ENCODE measurements at regions not wholly inside any gene's neighbourhood (a gene's known extent, or its start where the extent isn't known, plus 50 kb on each side); places are given as distances from the start of the nearest gene placed in this dataset.

GRCh38 chr12:30807695-30808034, 52.9 kb upstream of the CAPRIN2 start:
- no peak overlapping the region for H3K27ac Mint-ChIP-seq
- H3K4me3 Mint-ChIP-seq (ENCODE audit: low read depth): no peak overlapping the region
- H3K27me3 Mint-ChIP-seq (ENCODE audit: low read depth): peaks cover 34% of the 10 kb centered on the region
- no peaks in the 10 kb centered on the region for H3K36me3 Mint-ChIP-seq (ENCODE audit: low read depth)
- H3K9me3 Mint-ChIP-seq: no peaks in the 10 kb centered on the region
- no peaks in the 10 kb centered on the region for H3K4me1 Mint-ChIP-seq (ENCODE audit: low read depth)
- intact Hi-C loops (cut with micrococcal nuclease): loop anchor here (1.0 to 10.0 kb wide), 3 partner anchors 313 to 1285 kb away; no protein-coding TSS in a partner anchor
- no peak for DNase-seq (ENCODE audit: low spot score)

- no peaks in the 10 kb centered on the region for H3K9me3 Mint-ChIP-seq
- no peak overlapping the region for H3K27ac Mint-ChIP-seq
- H3K4me1 Mint-ChIP-seq (ENCODE audit: low read depth): no peaks in the 10 kb centered on the region
- no peak overlapping the region for H3K4me3 Mint-ChIP-seq (ENCODE audit: low read depth)
- no peak for DNase-seq (ENCODE audit: low spot score)
- H3K27me3 Mint-ChIP-seq (ENCODE audit: low read depth): peaks cover 34% of the 10 kb centered on the region
- intact Hi-C loops (cut with micrococcal nuclease): loop anchor here (1.0 to 10.0 kb wide), 3 partner anchors 312 to 1285 kb away; no protein-coding TSS in a partner anchor
- H3K36me3 Mint-ChIP-seq (ENCODE audit: low read depth): no peaks in the 10 kb centered on the region
Measured at GRCh38 chr12:30806989-30807694, 52.4 kb upstream of the CAPRIN2 start.

DNA sequence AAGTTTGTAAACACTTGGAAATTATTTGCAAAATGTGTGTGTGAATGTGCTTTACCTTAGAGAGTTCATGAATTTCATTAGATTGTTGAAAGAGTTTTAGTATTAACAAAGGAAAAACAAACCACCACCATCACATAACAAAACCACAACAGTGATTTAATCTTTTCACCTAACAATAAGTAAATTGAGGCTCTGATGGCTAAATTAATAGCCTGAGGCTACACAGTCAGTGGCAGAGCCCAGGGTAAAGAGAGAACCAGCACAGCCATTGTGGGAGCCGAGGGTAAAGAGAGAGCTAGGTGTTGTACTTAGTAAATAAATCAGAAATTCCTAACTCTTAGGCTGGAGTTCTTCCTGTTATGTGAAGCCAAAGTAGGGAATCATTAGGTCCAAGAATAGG, 51.2 kb upstream of the CAPRIN2 start:
- intact Hi-C loops (cut with micrococcal nuclease): loop anchor here (5.0 to 10.0 kb wide), 2 partner anchors 311 to 1284 kb away; no protein-coding TSS in a partner anchor

More for the DNA sequence above, 51.2 kb upstream of the CAPRIN2 start:
- H3K4me3 Mint-ChIP-seq (ENCODE audit: low read depth): no peak overlapping the region
- no peaks in the 10 kb centered on the region for H3K36me3 Mint-ChIP-seq (ENCODE audit: low read depth)
- no peaks in the 10 kb centered on the region for H3K4me1 Mint-ChIP-seq (ENCODE audit: low read depth)
- H3K27me3 Mint-ChIP-seq (ENCODE audit: low read depth): peaks cover 28% of the 10 kb centered on the region
- no peaks in the 10 kb centered on the region for H3K9me3 Mint-ChIP-seq
- no peak overlapping the region for H3K27ac Mint-ChIP-seq
- DNase-seq (ENCODE audit: low spot score): no peak
